Breast epithelium (tissue), 4 donors: ENCODE measurements at regions not wholly inside any gene's neighbourhood (a gene's known extent, or its start where the extent isn't known, plus 50 kb on each side); places are given as distances from the start of the nearest gene placed in this dataset.

Experiments
- DNase-seq, 2 donors: peaks; one replicate each; pipeline ENCODE4 v3.0.0-alpha.2; 2019; ENCODE audit warnings: low spot score in 2 of 2
- H3K27ac ChIP-seq, 2 donors: fragments of 200-600 bp; sonication (generic) in 1 of 2; one replicate each; pipeline ENCODE4 v1.5.1; 2016 to 2019; ENCODE audit warnings: mild to moderate bottlenecking in 1 of 2
- H3K27me3 ChIP-seq, 2 donors: fragments of 200-600 bp; sonication (generic) in 1 of 2; one replicate each; pipeline versions ENCODE4 v1.5.1 to v1.6.0; 2017 to 2019; ENCODE audit warnings: control low read depth in 1 of 2, mild to moderate bottlenecking in 1 of 2
- H3K36me3 ChIP-seq: fragments of 200-600 bp; one replicate; pipeline ENCODE4 v1.5.1; 2019
- H3K4me1 ChIP-seq, 2 donors: fragments of 200-600 bp; sonication (generic); one replicate each; pipeline ENCODE4 v1.5.1; 2016 to 2019; ENCODE audit warnings: control low read depth in 1 of 2
- H3K4me3 ChIP-seq, 3 donors: fragments of 200-600 bp; sonication (generic); 1 replicate in 2 of 3; 2 replicates in 1 of 3; pipeline ENCODE4 v1.5.1; 2016 to 2019; ENCODE audit warnings: mild to moderate bottlenecking in 3 of 3, moderate library complexity in 2 of 3
- H3K9me3 ChIP-seq, 2 donors: fragments of 200-600 bp; sonication (generic) in 1 of 2; one replicate each; pipeline ENCODE4 v1.5.1; 2016 to 2019; ENCODE audit warnings: control low read depth in 1 of 2
- POLR2A ChIP-seq: fragments of 450-650 bp; IDR thresholded peaks from one replicate; pipeline ENCODE4 v1.6.1; 2016; ENCODE audit warnings: antibody characterized with exemption, mild to moderate bottlenecking, moderate library complexity
- POLR2AphosphoS5 ChIP-seq, 3 donors: sonication (generic); formaldehyde crosslinking; IDR thresholded peaks; one replicate each; pipeline ENCODE4 v1.6.1; 2017; ENCODE audit warnings: antibody characterized with exemption in 3 of 3
- intact Hi-C: fragments of 100-400 bp; cut with DNase I; formaldehyde crosslinking; loops from one replicate; pipeline ENCODE4 v1.15.1; 2023; ENCODE audit warnings: low total_unique reads
- TF ChIP-seq, protein P1 (sequence below), 3 donors: fragments of 450-650 bp; IDR thresholded peaks; one replicate each; pipeline ENCODE4 v1.5.1; 2016 to 2017; ENCODE audit warnings: antibody characterized with exemption in 3 of 3, mild to moderate bottlenecking in 3 of 3, moderate library complexity in 3 of 3

- intact Hi-C loops: no loop called here
- no peaks in the 10 kb centered on the region for H3K36me3 ChIP-seq
Observed at GRCh38 chr5:124972703-124973102, 226.3 kb upstream of the ZNF608 start.

GRCh38 chr5:124973661-124974060 lies 227.2 kb upstream of the ZNF608 start:
- H3K4me3 ChIP-seq: no peak overlapping the region
- no peak overlapping the region for H3K27ac ChIP-seq
- intact Hi-C loops: no loop called here
- no peaks in the 10 kb centered on the region for H3K4me1 ChIP-seq
- no peak for DNase-seq
- peaks cover 0 to 4% of the 10 kb centered on the region in 2 donors for H3K9me3 ChIP-seq
- H3K27me3 ChIP-seq: no peaks in the 10 kb centered on the region
- TF ChIP-seq POLR2A (no peak), POLR2AphosphoS5 (IDR thresholded peaks at IDR 0.05) (no peak)
- TF ChIP-seq, protein P1, sequence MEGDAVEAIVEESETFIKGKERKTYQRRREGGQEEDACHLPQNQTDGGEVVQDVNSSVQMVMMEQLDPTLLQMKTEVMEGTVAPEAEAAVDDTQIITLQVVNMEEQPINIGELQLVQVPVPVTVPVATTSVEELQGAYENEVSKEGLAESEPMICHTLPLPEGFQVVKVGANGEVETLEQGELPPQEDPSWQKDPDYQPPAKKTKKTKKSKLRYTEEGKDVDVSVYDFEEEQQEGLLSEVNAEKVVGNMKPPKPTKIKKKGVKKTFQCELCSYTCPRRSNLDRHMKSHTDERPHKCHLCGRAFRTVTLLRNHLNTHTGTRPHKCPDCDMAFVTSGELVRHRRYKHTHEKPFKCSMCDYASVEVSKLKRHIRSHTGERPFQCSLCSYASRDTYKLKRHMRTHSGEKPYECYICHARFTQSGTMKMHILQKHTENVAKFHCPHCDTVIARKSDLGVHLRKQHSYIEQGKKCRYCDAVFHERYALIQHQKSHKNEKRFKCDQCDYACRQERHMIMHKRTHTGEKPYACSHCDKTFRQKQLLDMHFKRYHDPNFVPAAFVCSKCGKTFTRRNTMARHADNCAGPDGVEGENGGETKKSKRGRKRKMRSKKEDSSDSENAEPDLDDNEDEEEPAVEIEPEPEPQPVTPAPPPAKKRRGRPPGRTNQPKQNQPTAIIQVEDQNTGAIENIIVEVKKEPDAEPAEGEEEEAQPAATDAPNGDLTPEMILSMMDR (IDR thresholded peaks at IDR 0.05): no peak
- H3K36me3 ChIP-seq: no peaks in the 10 kb centered on the region

More at GRCh38 chr5:124972703-124973102, 226.3 kb upstream of the ZNF608 start:
- no peaks in the 10 kb centered on the region for H3K4me1 ChIP-seq
- no peak for DNase-seq
- TF ChIP-seq, protein P1 (IDR thresholded peaks at IDR 0.05): no peak
- TF ChIP-seq POLR2AphosphoS5 (IDR thresholded peaks at IDR 0.05) (no peak), POLR2A (no peak)
- H3K9me3 ChIP-seq: peaks cover 0 to 4% of the 10 kb centered on the region in 2 donors
- no peak overlapping the region for H3K4me3 ChIP-seq
- no peak overlapping the region for H3K27ac ChIP-seq
- no peaks in the 10 kb centered on the region for H3K27me3 ChIP-seq

DNA sequence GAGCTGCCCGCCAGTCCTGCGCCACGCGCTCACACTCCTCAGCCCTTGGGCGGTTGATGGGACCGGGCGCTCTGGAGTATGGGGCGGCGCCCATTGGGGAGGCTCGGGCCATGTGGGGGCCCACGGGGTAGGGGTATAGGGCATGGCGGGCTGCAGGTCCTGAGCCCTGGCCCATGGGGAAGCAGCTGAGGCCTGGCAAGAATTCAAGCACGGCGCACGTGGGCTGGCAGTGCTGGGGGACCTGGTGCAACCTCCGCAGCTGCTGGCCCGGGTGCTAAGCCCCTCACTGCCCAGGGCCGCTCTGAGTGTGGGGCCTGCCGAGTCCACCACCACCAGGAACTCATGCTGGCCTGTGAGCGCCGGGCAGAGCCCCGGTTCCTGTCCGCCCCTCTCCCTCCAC lies 229.6 kb upstream of the ZNF608 start:
- Histone ChIP-seq H3K9me3 (peaks cover 0 to 4% of the 10 kb centered on the region in 2 donors), H3K27ac (no peak overlapping the region), H3K4me1 (peaks cover 0 to 8% of the 10 kb centered on the region in 2 donors), H3K4me3 (no peak overlapping the region), H3K27me3 (no peaks in the 10 kb centered on the region), H3K36me3 (no peaks in the 10 kb centered on the region)
- DNase-seq: no peak
- intact Hi-C loops: no loop called here
- TF ChIP-seq POLR2A: no peak

DNA sequence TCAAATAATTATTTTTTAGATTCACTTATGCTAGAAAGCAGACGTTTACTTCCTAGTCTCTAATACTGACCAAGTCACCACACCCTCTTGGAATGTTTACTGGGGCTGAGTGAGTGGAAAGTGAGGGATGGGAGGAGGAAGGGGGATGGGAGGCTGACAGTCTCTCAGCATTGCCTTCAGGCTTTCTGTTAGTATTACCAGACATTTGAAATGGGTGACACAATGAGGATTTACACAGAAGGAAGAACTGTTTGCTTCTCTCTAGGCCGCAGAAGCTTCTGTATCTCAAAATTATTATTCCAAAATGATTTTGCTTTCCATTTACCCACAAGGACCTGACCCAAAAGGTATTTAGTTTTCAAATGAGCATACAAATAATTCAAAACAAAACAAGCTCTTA lies 232.8 kb upstream of the ZNF608 start:
- H3K27ac ChIP-seq: peak overlapping the region; percentile 63 to 64
- intact Hi-C loops: loop anchor here (2.0 kb wide), 1 partner anchor 30 kb away; no protein-coding TSS in a partner anchor

DNA sequence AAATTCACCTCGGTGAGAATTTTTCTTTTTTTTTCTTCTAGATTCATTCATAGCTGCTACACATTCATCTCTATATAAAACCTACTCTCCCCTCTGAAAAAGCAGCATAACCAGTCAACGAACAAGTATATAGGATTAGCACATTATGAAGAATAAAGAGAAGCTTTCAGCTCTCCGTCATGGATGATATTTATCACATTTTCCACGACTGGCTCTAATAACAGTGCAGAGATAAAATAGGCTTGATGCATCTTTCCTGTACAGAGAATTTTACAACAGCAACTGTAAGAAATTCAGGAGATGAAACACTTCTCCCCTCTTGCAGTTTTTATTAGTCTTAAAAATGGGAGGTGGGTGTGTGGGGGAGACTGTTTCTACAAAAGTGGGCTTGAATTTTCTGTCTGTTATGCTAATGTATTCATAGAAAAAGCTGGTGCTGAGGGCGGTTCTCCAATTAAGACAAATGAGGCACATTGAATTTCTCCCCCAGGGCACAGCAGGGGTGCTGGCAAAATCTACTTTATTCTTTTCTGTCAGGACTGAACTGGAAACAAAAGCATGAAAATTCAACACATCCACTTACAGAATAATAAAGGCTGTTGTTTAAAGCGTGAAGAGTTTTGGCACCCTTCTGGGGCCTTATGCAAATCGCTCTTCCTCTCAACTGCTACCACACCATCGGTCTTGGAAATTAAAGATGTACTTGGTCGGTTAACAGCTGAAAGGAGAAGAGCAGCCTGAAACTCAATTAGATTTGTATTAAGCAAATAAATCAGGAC lies 233.9 kb upstream of the ZNF608 start:
- Histone ChIP-seq H3K27ac (peak overlapping the region; percentile 48 to 63), H3K27me3 (no peaks in the 10 kb centered on the region), H3K4me3 (no peak overlapping the region), H3K36me3 (no peaks in the 10 kb centered on the region), H3K9me3 (peaks cover 10 to 15% of the 10 kb centered on the region in 2 donors), H3K4me1 (peaks cover 0 to 8% of the 10 kb centered on the region in 2 donors)
- TF ChIP-seq, protein P1 (IDR thresholded peaks at IDR 0.05): no peak
- TF ChIP-seq POLR2A (no peak), POLR2AphosphoS5 (IDR thresholded peaks at IDR 0.05) (no peak)
- peak in 1 of 2 donors; percentile 31 for DNase-seq
- intact Hi-C loops: no loop called here

More for the DNA sequence above, 232.8 kb upstream of the ZNF608 start:
- no peaks in the 10 kb centered on the region for H3K36me3 ChIP-seq
- TF ChIP-seq, protein P1 (IDR thresholded peaks at IDR 0.05): no peak
- peaks cover 8 to 12% of the 10 kb centered on the region in 2 donors for H3K9me3 ChIP-seq
- no peak for DNase-seq
- no peaks in the 10 kb centered on the region for H3K27me3 ChIP-seq
- peaks cover 0 to 8% of the 10 kb centered on the region in 2 donors for H3K4me1 ChIP-seq
- H3K4me3 ChIP-seq: no peak overlapping the region
